DOHH2 (cell line): ENCODE measurements at regions not wholly inside any gene's neighbourhood (a gene's known extent, or its start where the extent isn't known, plus 50 kb on each side); places are given as distances from the start of the nearest gene placed in this dataset.

Source experiments
- H3F3A ChIP-seq: fragments of 200-600 bp; sonication (generic), shearing (Covaris generic); 2 replicates; pipeline ENCODE4 v1.6.0; 2016; ENCODE audit warnings: antibody characterized with exemption, mild to moderate bottlenecking; ENCODE audit not compliant: control insufficient read depth, insufficient read depth
- H3K27ac ChIP-seq: fragments of 200-600 bp; sonication (generic); 2 replicates; pipeline ENCODE4 v1.5.1; 2014; ENCODE audit warnings: low read depth, mild to moderate bottlenecking, low read length, moderate library complexity
- H3K27me3 ChIP-seq: fragments of 200-600 bp; sonication (generic); 2 replicates; pipeline ENCODE4 v1.6.1; 2014; ENCODE audit warnings: mild to moderate bottlenecking, low read length, mixed read lengths; ENCODE audit not compliant: control insufficient read depth
- H3K36me3 ChIP-seq: fragments of 200-600 bp; sonication (generic); 2 replicates; pipeline ENCODE4 v1.6.1; 2014; ENCODE audit warnings: mild to moderate bottlenecking, low read length, moderate library complexity, mixed read lengths; ENCODE audit not compliant: control insufficient read depth
- H3K4me1 ChIP-seq: fragments of 200-600 bp; sonication (generic); 2 replicates; pipeline ENCODE4 v1.6.1; 2014; ENCODE audit warnings: mild to moderate bottlenecking, low read length, mixed read lengths; ENCODE audit not compliant: control insufficient read depth
- H3K4me2 ChIP-seq: fragments of 200-600 bp; sonication (generic); 2 replicates; pipeline ENCODE4 v1.6.0; 2014; ENCODE audit warnings: mild to moderate bottlenecking, low read length, moderate library complexity
- H3K4me3 ChIP-seq: fragments of 200-600 bp; sonication (generic); 2 replicates; pipeline ENCODE4 v1.5.1; 2014; ENCODE audit warnings: mild to moderate bottlenecking, low read length, mixed read lengths
- H3K79me2 ChIP-seq: fragments of 200-600 bp; sonication (generic); 2 replicates; pipeline ENCODE4 v1.6.1; 2014; ENCODE audit warnings: mild to moderate bottlenecking, low read length, mixed read lengths; ENCODE audit not compliant: control insufficient read depth
- H3K9me2 ChIP-seq: fragments of 200-600 bp; sonication (generic); replicated peaks from 2 replicates; pipeline ENCODE4 v1.6.1; 2014; ENCODE audit warnings: mild to moderate bottlenecking, low read length, mixed read lengths; ENCODE audit not compliant: control insufficient read depth
- H3K9me3 ChIP-seq: fragments of 200-600 bp; sonication (generic); 2 replicates; pipeline ENCODE4 v1.6.1; 2014; ENCODE audit warnings: antibody characterized with exemption, low read length, mixed read lengths; ENCODE audit not compliant: control insufficient read depth, insufficient read depth
- H4K20me1 ChIP-seq: fragments of 200-600 bp; sonication (generic); 2 replicates; pipeline ENCODE4 v1.6.0; 2014; ENCODE audit warnings: low read depth, mild to moderate bottlenecking, antibody characterized with exemption, low read length, moderate library complexity; ENCODE audit not compliant: control insufficient read depth, insufficient read depth
- CTCF ChIP-seq: fragments of 200-600 bp; sonication (generic); IDR thresholded peaks from one replicate; pipeline ENCODE4 v1.5.1; 2014; ENCODE audit warnings: antibody characterized with exemption, mild to moderate bottlenecking, low read depth, low read length; ENCODE audit not compliant: poor library complexity, severe bottlenecking
- EZH2phosphoT487 ChIP-seq: fragments of 200-600 bp; sonication (generic); IDR thresholded peaks from 2 replicates; pipeline ENCODE4 v1.6.1; 2017; ENCODE audit warnings: borderline replicate concordance, mild to moderate bottlenecking, antibody characterized with exemption, low read length, moderate library complexity, mixed read lengths

GRCh38 chr7:121623130-121623872, 227.2 kb upstream of the FAM3C start:
- no peaks in the 10 kb centered on the region for H3K9me3 ChIP-seq
- H3K79me2 ChIP-seq = no peaks in the 10 kb centered on the region
- no peaks in the 10 kb centered on the region for H3K9me2 ChIP-seq
- H3F3A ChIP-seq = no peaks in the 10 kb centered on the region
- no peak for TF ChIP-seq EZH2phosphoT487
- no peak for TF ChIP-seq CTCF
- H3K36me3 ChIP-seq = no peaks in the 10 kb centered on the region
- H3K4me1 ChIP-seq = no peaks in the 10 kb centered on the region
- H3K4me3 ChIP-seq = no peak overlapping the region
- H3K27me3 ChIP-seq = no peaks in the 10 kb centered on the region
- H3K27ac ChIP-seq = no peak overlapping the region
- H4K20me1 ChIP-seq = no peaks in the 10 kb centered on the region
- no peak overlapping the region for H3K4me2 ChIP-seq

- no peak for TF ChIP-seq CTCF
- TF ChIP-seq EZH2phosphoT487 = no peak
- Histone ChIP-seq H3K9me3 (no peaks in the 10 kb centered on the region), H3K9me2 (no peaks in the 10 kb centered on the region), H3K4me1 (no peaks in the 10 kb centered on the region), H4K20me1 (no peaks in the 10 kb centered on the region), H3K4me2 (no peak overlapping the region), H3K27me3 (no peaks in the 10 kb centered on the region), H3F3A (no peaks in the 10 kb centered on the region), H3K79me2 (no peaks in the 10 kb centered on the region), H3K36me3 (no peaks in the 10 kb centered on the region), H3K27ac (no peak overlapping the region), H3K4me3 (no peak overlapping the region)
Measured at GRCh38 chr7:121621937-121622336, 225.8 kb upstream of the FAM3C start.

DNA sequence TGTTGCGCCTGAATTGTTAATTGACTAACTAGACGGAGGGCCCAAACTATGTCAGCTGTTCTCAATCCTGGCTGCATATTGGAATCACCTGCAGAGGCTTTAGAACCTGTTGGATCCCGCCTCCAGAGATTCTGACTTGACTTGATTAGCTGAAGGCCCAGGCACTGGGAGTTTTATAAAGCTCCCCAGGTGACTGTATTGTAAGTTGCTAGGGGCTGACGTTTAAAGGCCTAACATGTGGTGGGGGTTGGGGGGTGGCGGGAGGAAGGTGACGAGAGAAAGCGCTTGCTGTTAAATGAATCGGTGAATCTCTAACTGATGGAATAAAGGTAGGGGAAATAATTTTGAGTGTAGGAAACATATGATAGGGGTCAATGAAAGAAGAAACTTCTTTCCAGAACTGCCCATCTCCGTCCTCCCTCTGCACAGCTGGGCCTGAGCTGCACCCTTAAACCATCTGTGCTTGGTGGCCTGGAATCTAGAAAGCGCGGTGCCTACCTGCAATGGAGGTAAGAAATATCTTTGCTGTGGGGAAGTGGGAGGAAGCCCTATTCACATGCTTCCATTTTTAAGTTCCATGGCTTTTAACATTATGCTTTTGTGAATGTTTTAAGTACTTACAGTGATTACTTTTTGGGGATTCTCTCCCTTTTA, 225.0 kb upstream of the FAM3C start:
- TF ChIP-seq EZH2phosphoT487 (no peak), CTCF (no peak)
- H3K27ac ChIP-seq = no peak overlapping the region
- H3F3A ChIP-seq = no peaks in the 10 kb centered on the region
- no peaks in the 10 kb centered on the region for H3K36me3 ChIP-seq
- no peaks in the 10 kb centered on the region for H3K27me3 ChIP-seq
- H3K4me2 ChIP-seq = no peak overlapping the region
- no peaks in the 10 kb centered on the region for H3K79me2 ChIP-seq
- H4K20me1 ChIP-seq = no peaks in the 10 kb centered on the region
- H3K9me2 ChIP-seq = no peaks in the 10 kb centered on the region
- no peaks in the 10 kb centered on the region for H3K4me1 ChIP-seq
- no peak overlapping the region for H3K4me3 ChIP-seq
- H3K9me3 ChIP-seq = no peaks in the 10 kb centered on the region
